ENCODE measurements at regions not wholly inside any gene's neighbourhood (a gene's known extent, or its start where the extent isn't known, plus 50 kb on each side); places are given as distances from the start of the nearest gene placed in this dataset.

- H3K27ac ChIP-seq (ENCODE audit: low read depth, low read length), result no peak overlapping the region
- ChIA-PET CTCF (ENCODE audit: partially characterized antibody) (interaction anchor here (1.0 kb wide), 1 partner anchor 65 kb away, joined by 3 read pairs; no protein-coding TSS in a partner anchor), POLR2A (ENCODE audit: partially characterized antibody) (no interaction called here)
- TF ChIP-seq BRCA1 (IDR thresholded peaks at IDR 0.05; ENCODE audit: low read depth, low read length) (no peak), RAD21 (IDR thresholded peaks at IDR 0.05 in 1 of 2, conservative IDR thresholded peaks at IDR 0.05 in 1 of 2; ENCODE audit: low read depth in 2 of 2, low read length in 2 of 2) (no peak), NRF1 (IDR thresholded peaks at IDR 0.05; ENCODE audit: low read depth, low read length) (no peak), E2F6 (IDR thresholded peaks at IDR 0.05) (no peak), PHF8 (conservative IDR thresholded peaks at IDR 0.05; ENCODE audit: low read depth, low read length) (no peak), ASH2L (IDR thresholded peaks at IDR 0.05; ENCODE audit: low read length) (no peak), GABPA (IDR thresholded peaks at IDR 0.05; ENCODE audit: borderline replicate concordance, insufficient read depth, low read length) (no peak), SP4 (IDR thresholded peaks at IDR 0.05; ENCODE audit: low read length) (no peak), SIX5 (IDR thresholded peaks at IDR 0.05; ENCODE audit: low read depth, low read length) (no peak), BCL11A (IDR thresholded peaks at IDR 0.05; ENCODE audit: low read depth in 2 of 2, low read length in 2 of 2) (no peak)
- no peak overlapping the region for H3K9ac ChIP-seq (replicated peaks in 1 of 4; ENCODE audit: extremely low read depth in 1 of 4, low read depth in 3 of 4, low read length in 3 of 4)
- no peak overlapping the region for H2AK5ac ChIP-seq (ENCODE audit: low read depth, low read length)
- no peak overlapping the region for H3K4me3 ChIP-seq (ENCODE audit: extremely low read depth in 1 of 4, insufficient read depth in 2 of 4, low read depth in 3 of 4, low read length in 4 of 4)
- no peaks in the 10 kb centered on the region for H4K20me1 ChIP-seq (replicated peaks in 1 of 2; ENCODE audit: control insufficient read depth in 1 of 2, insufficient read depth in 2 of 2, low read length in 2 of 2)
- H3K36me3 ChIP-seq (ENCODE audit: control insufficient read depth in 2 of 4, insufficient read depth in 4 of 4, low read length in 3 of 4), result no peaks in the 10 kb centered on the region
- no peak overlapping the region for H2BK120ac ChIP-seq (replicated peaks; ENCODE audit: low read depth, low read length)
- peaks cover 2 to 10% (median 4%) of the 10 kb centered on the region in 4 experiments; a peak in 2 of 7 replicates for H3K4me1 ChIP-seq (replicated peaks in 1 of 4; ENCODE audit: control insufficient read depth in 3 of 4, insufficient read depth in 4 of 4, low read length in 3 of 4)
- no peak overlapping the region for H3K4me2 ChIP-seq (ENCODE audit: insufficient read depth in 1 of 2, low read depth in 2 of 2, low read length in 2 of 2)
- no peak overlapping the region for H2BK20ac ChIP-seq (ENCODE audit: low read length)
- FAIRE-seq, result no peak
- no peak overlapping the region for H4K91ac ChIP-seq (replicated peaks; ENCODE audit: insufficient read length, low read length)
- H3K79me1 ChIP-seq (ENCODE audit: low read depth, low read length), result no peaks in the 10 kb centered on the region
- H3K18ac ChIP-seq (ENCODE audit: extremely low read depth, low read length), result no peak overlapping the region
- H3K14ac ChIP-seq (ENCODE audit: insufficient read length), result no peak overlapping the region
- no peaks in the 10 kb centered on the region for H3K79me2 ChIP-seq (ENCODE audit: control insufficient read depth in 1 of 2, insufficient read depth in 2 of 2, low read length in 2 of 2)
- no peaks in the 10 kb centered on the region for H3K23me2 ChIP-seq (ENCODE audit: low read depth, low read length)
- DNase-seq (ENCODE audit: low read depth in 1 of 2, low spot score in 2 of 2), result no peak
- H3K27me3 ChIP-seq (replicated peaks in 1 of 4; ENCODE audit: control insufficient read depth in 3 of 4, extremely low read depth in 1 of 4, insufficient read depth in 3 of 4, low read length in 3 of 4), result no peaks in the 10 kb centered on the region
- H2BK5ac ChIP-seq (ENCODE audit: low read depth, low read length), result no peak overlapping the region
- H4K5ac ChIP-seq (ENCODE audit: insufficient read length, low read depth, low read length), result no peak overlapping the region
- H2BK12ac ChIP-seq (ENCODE audit: low read depth, low read length), result no peak overlapping the region
- no peaks in the 10 kb centered on the region for H3K9me3 ChIP-seq (ENCODE audit: insufficient read depth in 2 of 2, low read depth in 1 of 2, low read length in 1 of 2)
- WGBS, 2 experiments (ENCODE audit: extremely low coverage in 1 of 2, insufficient coverage in 1 of 2, insufficient read length in 1 of 2, insufficient replicate concordance in 2 of 2, low coverage in 1 of 2, low lambda C conversion rate in 2 of 2, missing lambda C conversion rate in 1 of 2), result 100% methylated on average over 2 of the region's 2 CpGs; no CpG with 5 or more reads in 1 of the 2 experiments
- H3K4ac ChIP-seq (replicated peaks; ENCODE audit: insufficient read length, low read depth, low read length), result no peak overlapping the region
- no peak overlapping the region for H2BK15ac ChIP-seq (ENCODE audit: low read length)
- H3K56ac ChIP-seq (replicated peaks; ENCODE audit: insufficient read length, low read depth, low read length), result no peak overlapping the region
- no peak overlapping the region for H4K8ac ChIP-seq (ENCODE audit: extremely low read depth, insufficient read depth, low read length)
- no peak overlapping the region for H3K23ac ChIP-seq (ENCODE audit: insufficient read length)
- H2AFZ ChIP-seq (ENCODE audit: low read length), result no peak overlapping the region
These were observed 142.9 kb downstream of the RAB11FIP2 start for GRCh38 chr10:117903854-117904253.

Data from H1 (cell line).